Heart left ventricle (tissue), 16 donors: ENCODE measurements at regions not wholly inside any gene's neighbourhood (a gene's known extent, or its start where the extent isn't known, plus 50 kb on each side); places are given as distances from the start of the nearest gene placed in this dataset.

Experiments used
- ATAC-seq, 4 donors: fragments of 200-7000 bp; cut with Tn5 transposase; one replicate each; pipeline ENCODE4 v1.9.1; 2020 to 2022; ENCODE audit warnings: moderate library complexity in 4 of 4, mild to moderate bottlenecking in 3 of 4, moderate number of reproducible peaks in 1 of 4
- DNase-seq, 5 donors: peaks; one replicate each; pipeline ENCODE4 v3.0.0-alpha.2; 2020
- H3K27ac ChIP-seq, 12 donors: fragments of 200-600 bp; sonication (generic) in 4 of 12; one replicate each; pipeline versions ENCODE4 v1.5.0 to v1.8.0; 2016 to 2022; ENCODE audit warnings: mild to moderate bottlenecking in 2 of 12
- H3K27me3 ChIP-seq, 9 donors: fragments of 200-600 bp; sonication (generic) in 2 of 9; one replicate each; pipeline versions ENCODE4 v1.5.1 to v1.8.0; 2016 to 2022; ENCODE audit warnings: mild to moderate bottlenecking in 3 of 9
- H3K36me3 ChIP-seq, 9 donors: fragments of 200-600 bp; sonication (generic) in 2 of 9; one replicate each; pipeline versions ENCODE4 v1.5.0 to v1.8.0; 2018 to 2022; ENCODE audit warnings: mild to moderate bottlenecking in 2 of 9
- H3K4me1 ChIP-seq, 12 donors: fragments of 200-600 bp; sonication (generic) in 4 of 12; one replicate each; pipeline versions ENCODE4 v1.5.0 to v1.8.0; 2016 to 2022; ENCODE audit warnings: mild to moderate bottlenecking in 3 of 12
- H3K4me3 ChIP-seq, 12 donors: fragments of 200-600 bp; sonication (generic) in 4 of 12; one replicate each; pipeline versions ENCODE4 v1.5.0 to v1.8.0; 2017 to 2022; ENCODE audit warnings: mild to moderate bottlenecking in 9 of 12, moderate library complexity in 4 of 12
- H3K9me3 ChIP-seq, 12 donors: fragments of 200-600 bp; sonication (generic) in 4 of 12; one replicate each; pipeline versions ENCODE4 v1.5.0 to v1.8.0; 2016 to 2022; ENCODE audit warnings: mild to moderate bottlenecking in 1 of 12
- CTCF ChIP-seq, 12 donors: fragments of 200-600 bp; sonication (generic) in 4 of 12; IDR thresholded peaks; one replicate each; pipeline versions ENCODE4 v1.5.0 to v1.8.0; 2018 to 2022; ENCODE audit warnings: antibody characterized with exemption in 12 of 12, mild to moderate bottlenecking in 5 of 12
- POLR2A ChIP-seq, 2 donors: fragments of 450-650 bp; IDR thresholded peaks; one replicate each; pipeline ENCODE4 v1.6.1; 2017; ENCODE audit warnings: antibody characterized with exemption in 2 of 2, mild to moderate bottlenecking in 2 of 2, moderate library complexity in 2 of 2
- WGBS, 4 donors: extraction: QIAGEN DNeasy Blood & Tissue Kit in 2 of 4; methylation state at CpG; one replicate each; pipeline versions ENCODE4 v1.1.5 to v1.1.7; 2013 to 2018; 5-methylcytosine and 5-hydroxymethylcytosine counted together
- intact Hi-C, 10 donors: fragments of 100-400 bp; cut with DNase I; formaldehyde crosslinking; loops; one replicate each; pipeline versions ENCODE4 v1.11.1 to v1.14.2; 2022
- donor health status: ischemic (EF 13 %, LVEDD 7.1; RV severe dilation, severe dysfunction).
- donor health status: healthy with polysubstance abuse.
- donor health status: DM: no; HTN: yes; CAD: no.
- donor health status: DM: no; HTN: no; CAD: no.
- donor health status: ischemic (EF 25% LVEDD 6.9; RV normal size, moderate dysfunction).
- donor health status: ischemic (EF 25% LVEDD 5.7; RV mildly dilated, moderate dysfunction).
- donor health status: healthy.
- donor health status: DM: yes; HTN: yes; CAD: no.
- donor health status: ischemic (EF 35%, LVEDD 5.7; RV mildly dilated, moderate dysfunction).
- donor health status: nonischemic (EF 11% LVEDD 7.7; RV severe dilation, severe dysfunction).
- donor health status: DM: yes; HTN: yes; CAD: no.
- donor health status: PGD.
- donor health status: ischemic (EF 29% LVEDD 5.4; RV normal size, mild dysfunction).
- donor health status: nonischemic (EF 23%, LVEDD 6.1; RV moderate dilation, normal function).

GRCh38 chr20:60363698-60364097 lies 405.5 kb downstream of the CDH26 start:
- peaks cover 0 to 5% (median 0%) of the 10 kb centered on the region in 12 donors for H3K9me3 ChIP-seq
- H3K27me3 ChIP-seq, result no peaks in the 10 kb centered on the region
- no peak overlapping the region for H3K27ac ChIP-seq
- H3K4me3 ChIP-seq, result no peak overlapping the region
- intact Hi-C loops, result no loop called here
- WGBS, 4 donors, result 76 to 83% (median 79%) methylated on average over 10 to 12 of the region's 12 CpGs
- no peak for TF ChIP-seq CTCF (IDR thresholded peaks at IDR 0.05)
- TF ChIP-seq POLR2A (IDR thresholded peaks at IDR 0.05), result no peak
- H3K36me3 ChIP-seq, result no peaks in the 10 kb centered on the region
- ATAC-seq (no peak), DNase-seq (no peak)
- H3K4me1 ChIP-seq, result no peaks in the 10 kb centered on the region

- TF ChIP-seq CTCF (IDR thresholded peaks at IDR 0.05) (no peak), POLR2A (IDR thresholded peaks at IDR 0.05) (no peak)
- 64 to 71% (median 69%) methylated on average over 7 to 8 of the region's 8 CpGs for WGBS, 4 donors
- H3K36me3 ChIP-seq, result no peaks in the 10 kb centered on the region
- ATAC-seq, result no peak
- H3K4me3 ChIP-seq, result no peak overlapping the region
- no peaks in the 10 kb centered on the region for H3K27me3 ChIP-seq
- H3K4me1 ChIP-seq, result no peaks in the 10 kb centered on the region
- intact Hi-C loops, result no loop called here
- no peak for DNase-seq
- peaks cover 0 to 9% (median 0%) of the 10 kb centered on the region in 12 donors for H3K9me3 ChIP-seq
- no peak overlapping the region for H3K27ac ChIP-seq
Measured at GRCh38 chr20:60365064-60365666, 406.9 kb downstream of the CDH26 start.

GRCh38 chr20:60365882-60366281 lies 407.7 kb downstream of the CDH26 start:
- Histone ChIP-seq H3K9me3 (peaks cover 0 to 9% (median 0%) of the 10 kb centered on the region in 12 donors), H3K27ac (no peak overlapping the region), H3K27me3 (no peaks in the 10 kb centered on the region), H3K36me3 (no peaks in the 10 kb centered on the region), H3K4me3 (no peak overlapping the region), H3K4me1 (no peaks in the 10 kb centered on the region)
- ATAC-seq (no peak), DNase-seq (no peak)
- 71 to 79% (median 71%) methylated on average over 7 of the region's 7 CpGs for WGBS, 4 donors
- intact Hi-C loops, result no loop called here
- TF ChIP-seq POLR2A (IDR thresholded peaks at IDR 0.05) (no peak), CTCF (IDR thresholded peaks at IDR 0.05) (no peak)

GRCh38 chr20:60371384-60371783 lies 413.2 kb downstream of the CDH26 start:
- peaks cover 0 to 5% (median 0%) of the 10 kb centered on the region in 9 donors for H3K27me3 ChIP-seq
- no peak overlapping the region for H3K4me3 ChIP-seq
- no peak for ATAC-seq
- WGBS, 4 donors, result 64 to 78% (median 72%) methylated on average over 6 of the region's 6 CpGs
- DNase-seq, result no peak
- H3K27ac ChIP-seq, result no peak overlapping the region
- intact Hi-C loops, result no loop called here
- H3K4me1 ChIP-seq, result no peaks in the 10 kb centered on the region
- H3K9me3 ChIP-seq, result peaks cover 0 to 9% (median 0%) of the 10 kb centered on the region in 12 donors
- TF ChIP-seq POLR2A (IDR thresholded peaks at IDR 0.05) (no peak), CTCF (IDR thresholded peaks at IDR 0.05) (no peak)
- H3K36me3 ChIP-seq, result no peaks in the 10 kb centered on the region
